GM18867 (cell line): ENCODE measurements at regions not wholly inside any gene's neighbourhood (a gene's known extent, or its start where the extent isn't known, plus 50 kb on each side); places are given as distances from the start of the nearest gene placed in this dataset.

Experiments used
- ATAC-seq: cut with Tn5 transposase; IDR thresholded peaks from one replicate; pipeline ENCODE4 v1.9.1; 2021; ENCODE audit warnings: mild to moderate bottlenecking, moderate library complexity; ENCODE audit not compliant: unreplicated experiment

DNA sequence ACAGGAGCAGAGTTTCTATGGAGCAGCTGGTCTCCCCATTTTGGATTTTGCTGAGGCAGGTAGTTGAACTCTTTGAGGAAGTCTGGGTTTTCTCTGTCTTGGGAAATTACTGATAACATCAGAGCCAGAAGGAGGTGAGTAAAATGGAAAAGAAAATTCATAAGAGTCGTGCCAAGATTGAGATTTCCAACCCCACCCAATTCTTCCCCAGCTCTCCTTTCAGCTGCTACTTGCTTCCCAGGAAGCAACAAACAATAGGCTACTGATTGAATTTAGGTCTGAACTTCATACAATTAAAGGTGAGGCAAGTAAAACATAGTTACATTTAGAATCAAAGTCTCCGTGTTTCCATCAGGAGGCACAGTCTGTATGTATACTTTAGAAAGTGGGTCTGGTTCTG is 54.6 kb upstream of the EOLA2 start:
- ATAC-seq = no peak

- ATAC-seq = no peak
Measured at GRCh38 chrX:149993989-149994388, 55.7 kb upstream of the EOLA2 start.

- no peak for ATAC-seq
Measured at GRCh38 chrX:149996515-149996914, 58.2 kb upstream of the EOLA2 start.

DNA sequence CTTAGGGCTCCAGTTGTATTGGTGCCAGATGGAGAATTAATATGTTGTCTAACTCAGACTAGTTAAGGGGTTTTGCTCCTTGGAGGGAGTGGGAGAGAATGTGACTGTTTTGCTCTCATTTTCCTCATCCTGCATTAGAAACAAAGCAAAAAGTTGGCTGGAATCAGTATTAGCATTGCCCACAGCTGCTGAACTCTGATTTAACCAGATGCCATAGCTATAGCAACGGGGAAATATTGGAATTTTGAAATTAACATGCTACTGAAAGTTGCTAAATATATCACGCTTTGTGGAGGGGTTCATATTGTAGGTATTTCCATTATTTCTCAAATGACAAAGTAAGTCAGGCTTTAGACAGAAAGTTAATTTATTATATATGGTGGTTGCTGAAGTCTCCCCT is 66.7 kb upstream of the EOLA2 start:
- no peak for ATAC-seq

DNA sequence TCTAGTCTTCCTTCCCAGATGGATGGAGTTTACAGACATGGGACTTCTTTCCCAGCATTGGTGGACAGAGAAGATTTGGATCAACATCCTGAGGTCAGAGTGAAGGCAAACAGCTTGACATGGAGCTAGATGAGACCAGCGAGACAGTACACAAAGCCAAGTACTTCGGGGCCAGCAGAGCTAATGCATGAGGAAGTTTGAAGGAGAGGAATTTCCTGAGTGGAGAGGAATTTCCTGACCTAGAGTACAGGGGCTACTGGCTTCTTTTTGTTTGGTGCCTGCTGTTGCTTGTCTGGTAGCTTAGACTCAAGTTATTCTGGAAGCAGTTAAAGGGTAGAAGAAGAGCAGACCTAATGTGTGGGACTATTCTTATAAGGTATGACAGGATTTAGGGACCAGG is 69.1 kb upstream of the EOLA2 start:
- no peak for ATAC-seq

DNA sequence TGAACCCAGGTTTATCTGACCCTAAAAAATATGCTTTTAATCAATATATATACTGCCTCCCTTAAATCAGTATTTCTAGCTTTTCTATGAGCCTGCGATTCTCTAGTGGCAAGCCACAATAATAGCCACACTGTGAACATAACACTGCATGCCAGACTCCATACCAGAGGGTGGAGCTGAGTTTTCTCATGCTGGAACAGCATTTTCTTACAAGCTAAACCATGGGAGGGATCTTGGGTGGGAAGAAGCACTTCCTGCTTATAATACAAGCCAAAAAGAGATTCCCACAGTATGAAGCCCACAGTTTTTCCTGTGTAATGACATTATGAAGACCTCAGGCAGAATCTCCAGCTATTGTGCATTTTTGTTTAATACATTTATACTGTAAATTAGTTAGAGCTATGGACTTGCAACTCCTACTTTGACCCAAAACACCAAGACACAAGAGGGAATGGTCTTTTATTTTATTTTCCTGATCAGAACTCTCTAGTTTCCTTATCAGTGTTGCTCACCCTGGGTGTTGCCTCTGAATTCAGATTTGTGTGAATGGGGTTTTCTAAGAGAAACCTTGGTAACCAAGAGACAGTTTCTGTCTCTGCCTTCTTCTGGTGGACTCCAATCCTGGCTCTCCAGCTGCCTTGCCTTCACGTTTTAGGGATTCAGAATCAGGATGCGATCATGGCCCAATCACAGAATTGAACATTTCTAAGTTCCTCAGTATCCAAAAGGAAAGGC is 74.5 kb upstream of the EOLA2 start:
- no peak for ATAC-seq

- no peak for ATAC-seq
Measured at GRCh38 chrX:150014525-150014924, 76.2 kb upstream of the EOLA2 start.

DNA sequence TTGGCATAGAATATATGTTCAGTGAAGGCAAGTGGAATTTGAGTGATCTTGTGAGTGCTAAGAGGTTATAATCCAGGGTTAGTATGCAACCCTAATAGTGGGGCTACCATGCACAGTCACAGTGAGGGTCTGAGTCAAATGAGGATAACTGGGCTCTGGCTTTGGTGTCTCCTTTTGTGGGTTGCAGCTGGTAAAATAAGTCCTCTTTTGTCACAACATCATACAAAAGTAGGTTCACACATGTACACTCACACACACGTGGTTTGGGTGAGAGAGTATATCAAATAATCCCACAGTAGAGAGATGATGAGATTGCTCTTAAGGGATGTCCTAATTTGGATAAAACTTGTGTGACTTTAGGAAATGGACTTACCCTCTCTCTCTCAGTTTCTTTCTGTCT is 79.6 kb upstream of the EOLA2 start:
- ATAC-seq = no peak

DNA sequence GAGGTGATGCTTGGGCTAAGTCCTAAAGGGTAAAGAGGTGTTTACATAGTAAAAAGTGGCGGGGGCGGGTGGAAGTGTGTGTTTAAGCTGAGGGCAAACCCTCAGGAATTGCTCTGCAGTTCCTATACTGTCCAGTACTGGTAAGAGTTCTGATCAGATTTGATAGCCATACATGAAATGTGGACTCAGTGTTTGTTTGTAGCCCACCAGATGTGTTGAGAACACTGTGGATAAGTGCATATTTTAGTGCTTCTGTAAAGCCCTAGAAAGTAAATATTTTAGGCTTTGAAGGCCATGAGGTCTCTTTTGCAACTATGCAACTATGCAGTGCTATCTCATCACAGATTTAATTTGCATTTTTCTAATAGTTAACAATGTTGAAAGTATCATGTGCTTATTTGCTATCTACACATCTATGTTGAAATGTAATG is 80.7 kb upstream of the EOLA2 start:
- ATAC-seq = no peak

- ATAC-seq = peak; percentile 75
Measured at GRCh38 chrX:150028692-150029091, 90.4 kb upstream of the EOLA2 start.

GRCh38 chrX:150032742-150033141 is 94.5 kb upstream of the EOLA2 start:
- no peak for ATAC-seq

- ATAC-seq = no peak
Measured at GRCh38 chrX:150034788-150035187, 96.5 kb upstream of the EOLA2 start.

DNA sequence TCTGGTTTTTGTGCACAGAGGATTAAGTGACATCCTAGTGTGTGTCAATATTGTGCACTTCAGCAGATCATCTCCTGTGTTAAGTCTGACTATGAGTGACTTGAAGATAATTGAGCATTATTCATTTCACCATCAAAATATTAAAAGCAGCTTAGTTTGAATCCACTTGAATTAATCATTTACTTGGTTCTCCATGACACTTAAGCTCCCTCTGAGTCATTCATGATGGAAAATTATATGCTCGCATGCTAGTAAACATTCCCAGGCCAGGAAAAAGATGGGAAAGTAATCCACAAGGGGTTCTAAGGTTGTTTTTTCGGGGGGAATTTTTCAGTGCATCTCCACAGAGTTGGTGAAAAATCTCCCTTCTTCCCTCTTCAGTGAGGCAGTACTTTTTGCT is 97.2 kb upstream of the EOLA2 start:
- ATAC-seq = no peak

DNA sequence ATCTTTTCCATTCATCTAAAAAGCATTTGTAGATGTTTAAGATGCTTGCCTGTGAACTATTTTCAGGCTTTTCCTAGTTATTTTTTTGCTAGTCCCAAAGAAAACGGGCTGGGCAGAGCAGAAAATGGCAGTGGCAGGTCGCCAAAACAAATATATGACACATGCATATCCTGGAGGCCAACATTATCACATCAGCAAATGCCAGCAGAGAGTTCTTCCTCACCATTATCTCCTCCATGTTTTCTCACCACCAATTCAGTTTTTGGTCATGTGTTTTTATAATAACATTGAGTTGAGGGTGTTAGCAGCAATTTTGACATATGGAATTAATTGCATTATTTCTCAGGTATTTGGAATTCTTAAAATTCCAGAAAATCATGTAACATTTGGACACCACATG is 97.9 kb upstream of the EOLA2 start:
- ATAC-seq = no peak

GRCh38 chrX:150036641-150037040 is 98.3 kb upstream of the EOLA2 start:
- ATAC-seq = no peak

GRCh38 chrX:150037041-150037440 is 98.8 kb upstream of the EOLA2 start:
- no peak for ATAC-seq

- ATAC-seq = no peak
Measured at GRCh38 chrX:150038315-150038714, 100.0 kb upstream of the EOLA2 start.

DNA sequence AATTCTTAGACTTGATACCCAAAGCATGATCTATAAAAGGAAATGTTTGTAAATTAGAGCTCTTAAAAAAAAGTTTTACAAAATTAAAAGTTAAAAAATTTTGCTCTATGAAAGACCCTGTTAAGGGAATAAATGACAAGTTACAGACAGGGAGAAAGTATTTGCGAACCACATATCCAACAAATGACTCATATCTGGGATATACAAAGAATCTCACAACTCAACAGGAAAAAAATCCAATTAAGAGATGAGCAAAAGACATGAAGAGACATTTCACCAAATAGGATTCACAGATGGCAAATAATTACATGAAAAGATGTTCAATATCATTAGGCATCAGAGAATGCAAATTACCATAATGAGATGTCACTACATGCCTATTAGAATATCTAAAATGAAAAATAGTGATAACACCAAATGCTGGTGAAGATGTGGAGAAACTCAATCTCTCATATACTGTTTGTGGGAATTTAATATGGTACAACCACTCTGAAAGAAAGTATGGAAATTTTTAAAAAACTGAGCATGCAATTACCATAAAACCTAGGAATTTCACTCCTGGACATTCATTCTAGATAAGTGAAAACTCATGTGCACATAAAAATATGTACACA is 100.8 kb upstream of the EOLA2 start:
- ATAC-seq = no peak

- ATAC-seq = no peak
Measured at GRCh38 chrX:150041208-150041607, 102.9 kb upstream of the EOLA2 start.

DNA sequence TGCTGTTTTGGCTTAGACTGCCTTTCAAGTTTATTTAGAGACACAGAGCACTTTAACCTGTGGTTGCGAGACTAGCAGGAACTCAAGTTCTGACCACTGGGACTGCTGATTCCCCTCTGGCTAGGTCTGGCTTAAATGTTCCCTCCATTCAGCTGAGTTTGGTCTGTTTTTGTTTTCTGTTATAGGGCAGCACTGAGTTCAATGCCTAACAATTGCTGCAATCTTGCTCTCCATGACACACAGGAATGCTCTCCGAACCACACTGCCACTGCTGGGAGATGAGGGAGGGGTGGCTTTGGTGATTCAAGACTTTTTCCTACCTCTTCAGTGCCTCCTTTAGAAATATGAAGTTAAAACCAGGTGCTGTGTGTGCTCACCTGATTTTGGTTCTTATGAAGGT is 106.3 kb upstream of the EOLA2 start:
- ATAC-seq = no peak

DNA sequence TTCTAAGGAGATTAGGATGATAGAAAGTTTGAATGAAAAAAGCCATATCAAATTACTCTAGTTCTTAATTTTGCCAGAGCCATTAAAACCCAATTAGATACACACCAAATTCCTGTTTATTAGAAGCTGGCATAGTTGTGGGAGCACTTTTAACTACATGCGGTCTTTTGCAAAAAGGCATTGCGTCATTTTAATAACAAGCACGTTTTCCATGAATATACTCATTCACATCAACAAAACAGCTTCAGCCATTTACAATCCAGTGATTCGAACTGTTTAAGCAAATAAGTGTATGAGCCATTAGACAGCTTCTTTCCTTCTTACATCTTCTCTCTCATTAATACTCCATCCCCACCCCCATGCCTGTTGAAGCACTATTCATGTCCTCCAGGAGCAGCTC is 109.5 kb upstream of the EOLA2 start:
- ATAC-seq = no peak

- no peak for ATAC-seq
Measured at GRCh38 chrX:150049647-150050046, 111.4 kb upstream of the EOLA2 start.

DNA sequence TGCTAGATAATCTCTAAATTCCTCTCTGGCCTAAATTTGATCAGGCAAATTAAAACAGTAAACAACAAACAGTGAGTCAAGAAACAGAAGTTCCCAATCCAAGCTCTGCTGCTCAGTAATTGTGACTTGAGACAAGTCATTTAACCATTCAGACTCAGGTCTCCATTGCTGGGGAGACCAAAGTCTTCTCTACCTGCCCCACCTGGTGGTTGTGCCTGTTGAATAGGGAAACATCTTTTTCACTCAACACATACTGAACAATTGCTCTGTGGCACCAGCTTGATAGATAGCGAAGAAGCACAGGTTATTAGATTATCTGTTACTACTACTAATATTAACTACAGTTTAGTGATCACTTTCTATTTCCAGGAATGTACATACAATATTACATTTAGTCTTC is 112.1 kb upstream of the EOLA2 start:
- ATAC-seq = no peak
